ENCODE measurements at regions not wholly inside any gene's neighbourhood (a gene's known extent, or its start where the extent isn't known, plus 50 kb on each side); places are given as distances from the start of the nearest gene placed in this dataset.

GRCh38 chr12:42732908-42733411 lies 143.4 kb upstream of the PRICKLE1 start:
- no peaks in the 10 kb centered on the region for H3K36me3 ChIP-seq
- 71% methylated on average over 1 of the region's 3 CpGs; no CpG with 5 or more reads in 1 of the 2 donors for WGBS, 2 donors (ENCODE audit: low coverage in 1 of 2)
- H3K9me3 ChIP-seq = no peaks in the 10 kb centered on the region
- TF ChIP-seq POLR2A (IDR thresholded peaks at IDR 0.05) (no peak), POLR2AphosphoS5 (IDR thresholded peaks at IDR 0.05) (no peak), EP300 (IDR thresholded peaks at IDR 0.05) (no peak), CTCF (IDR thresholded peaks at IDR 0.05) (no peak)
- ATAC-seq = no peak
- H3K4me1 ChIP-seq = peaks cover 5 to 29% (median 7%) of the 10 kb centered on the region in 3 donors
- no peaks in the 10 kb centered on the region for H3K27me3 ChIP-seq
- H3K27ac ChIP-seq = no peak overlapping the region
- H3K4me3 ChIP-seq = no peak overlapping the region

- peaks cover 0 to 14% (median 0%) of the 10 kb centered on the region in 3 donors for H3K9me3 ChIP-seq
- H3K4me1 ChIP-seq = peaks cover 0 to 3% (median under 1%) of the 10 kb centered on the region in 3 donors
- H3K27ac ChIP-seq = no peak overlapping the region
- ATAC-seq = no peak
- 50% methylated on average over 4 of the region's 4 CpGs; no CpG with 5 or more reads in 1 of the 2 donors for WGBS, 2 donors (ENCODE audit: low coverage in 1 of 2)
- H3K36me3 ChIP-seq = no peaks in the 10 kb centered on the region
- TF ChIP-seq POLR2AphosphoS5 (IDR thresholded peaks at IDR 0.05) (no peak), CTCF (IDR thresholded peaks at IDR 0.05) (no peak), POLR2A (IDR thresholded peaks at IDR 0.05) (no peak), EP300 (IDR thresholded peaks at IDR 0.05) (no peak)
- no peaks in the 10 kb centered on the region for H3K27me3 ChIP-seq
- H3K4me3 ChIP-seq = no peak overlapping the region
Measured at GRCh38 chr12:42730291-42730690, 140.7 kb upstream of the PRICKLE1 start.

- no peak for ATAC-seq
- TF ChIP-seq POLR2AphosphoS5 (IDR thresholded peaks at IDR 0.05) (no peak), CTCF (IDR thresholded peaks at IDR 0.05) (no peak), POLR2A (IDR thresholded peaks at IDR 0.05) (no peak), EP300 (IDR thresholded peaks at IDR 0.05) (no peak)
- Histone ChIP-seq H3K4me1 (no peaks in the 10 kb centered on the region), H3K27me3 (no peaks in the 10 kb centered on the region), H3K9me3 (peaks cover 0 to 18% (median 0%) of the 10 kb centered on the region in 3 donors), H3K36me3 (no peaks in the 10 kb centered on the region), H3K4me3 (no peak overlapping the region), H3K27ac (no peak overlapping the region)
- WGBS, 2 donors (ENCODE audit: low coverage in 1 of 2) = 50 to 79% methylated on average over 3 of the region's 3 CpGs
Measured at GRCh38 chr12:42729535-42729900, 140.0 kb upstream of the PRICKLE1 start.

GRCh38 chr12:42728770-42729534 lies 139.4 kb upstream of the PRICKLE1 start:
- no peak for ATAC-seq
- Histone ChIP-seq H3K27ac (no peak overlapping the region), H3K9me3 (peaks cover 0 to 18% (median 0%) of the 10 kb centered on the region in 3 donors), H3K4me1 (no peaks in the 10 kb centered on the region), H3K36me3 (no peaks in the 10 kb centered on the region), H3K4me3 (no peak overlapping the region), H3K27me3 (no peaks in the 10 kb centered on the region)
- no peak for TF ChIP-seq CTCF (IDR thresholded peaks at IDR 0.05)
- no peak for TF ChIP-seq EP300 (IDR thresholded peaks at IDR 0.05)
- no peak for TF ChIP-seq POLR2AphosphoS5 (IDR thresholded peaks at IDR 0.05)
- TF ChIP-seq POLR2A (IDR thresholded peaks at IDR 0.05) = no peak
- 67 to 83% methylated on average over 9 of the region's 9 CpGs for WGBS, 2 donors (ENCODE audit: low coverage in 1 of 2)

GRCh38 chr12:42728287-42728686 lies 138.7 kb upstream of the PRICKLE1 start:
- peaks cover 0 to 18% (median 0%) of the 10 kb centered on the region in 3 donors for H3K9me3 ChIP-seq
- no peaks in the 10 kb centered on the region for H3K27me3 ChIP-seq
- no peaks in the 10 kb centered on the region for H3K36me3 ChIP-seq
- TF ChIP-seq POLR2A (IDR thresholded peaks at IDR 0.05) (no peak), CTCF (IDR thresholded peaks at IDR 0.05) (no peak), EP300 (IDR thresholded peaks at IDR 0.05) (no peak), POLR2AphosphoS5 (IDR thresholded peaks at IDR 0.05) (no peak)
- ATAC-seq = no peak
- no peak overlapping the region for H3K27ac ChIP-seq
- H3K4me1 ChIP-seq = no peaks in the 10 kb centered on the region
- 75 to 83% methylated on average over 2 of the region's 2 CpGs for WGBS, 2 donors (ENCODE audit: low coverage in 1 of 2)
- no peak overlapping the region for H3K4me3 ChIP-seq
